Epithelial cell of proximal tubule (primary cell): ENCODE measurements at regions not wholly inside any gene's neighbourhood (a gene's known extent, or its start where the extent isn't known, plus 50 kb on each side); places are given as distances from the start of the nearest gene placed in this dataset.

ENCODE experiments used
- DNase-seq: peaks from one replicate; pipeline ENCODE4 v3.0.0-alpha.2; 2011; ENCODE audit warnings: low read depth
- H3K4me3 ChIP-seq: 2 replicates; pipeline ENCODE4 v1.5.1; 2011; ENCODE audit warnings: low read depth, mild to moderate bottlenecking, low read length
- TF ChIP-seq, protein P1 (sequence below): conservative IDR thresholded peaks from 2 replicates; pipeline ENCODE4 v1.5.1; 2012; ENCODE audit warnings: low read depth, mild to moderate bottlenecking, low read length

DNA sequence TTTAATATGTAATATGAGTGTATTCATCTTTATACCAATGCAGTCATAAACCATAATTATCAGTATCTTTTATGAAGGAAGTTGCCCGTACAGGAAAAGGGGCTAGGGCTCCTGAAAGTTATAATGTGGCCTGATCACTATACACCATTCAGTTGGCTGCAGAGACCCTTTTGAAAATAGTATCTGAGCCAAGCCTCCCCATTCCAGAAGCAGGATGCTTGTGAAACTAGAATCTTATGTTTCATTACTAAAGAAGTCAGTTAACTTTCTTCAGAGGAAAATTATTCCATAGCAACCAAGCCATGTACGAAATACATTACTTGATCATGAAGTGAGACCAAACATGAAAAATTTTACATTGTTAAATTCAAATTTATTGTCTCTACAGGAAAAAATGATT is 251.5 kb upstream of the TCF21 start:
- no peak for DNase-seq
- TF ChIP-seq, protein P1, sequence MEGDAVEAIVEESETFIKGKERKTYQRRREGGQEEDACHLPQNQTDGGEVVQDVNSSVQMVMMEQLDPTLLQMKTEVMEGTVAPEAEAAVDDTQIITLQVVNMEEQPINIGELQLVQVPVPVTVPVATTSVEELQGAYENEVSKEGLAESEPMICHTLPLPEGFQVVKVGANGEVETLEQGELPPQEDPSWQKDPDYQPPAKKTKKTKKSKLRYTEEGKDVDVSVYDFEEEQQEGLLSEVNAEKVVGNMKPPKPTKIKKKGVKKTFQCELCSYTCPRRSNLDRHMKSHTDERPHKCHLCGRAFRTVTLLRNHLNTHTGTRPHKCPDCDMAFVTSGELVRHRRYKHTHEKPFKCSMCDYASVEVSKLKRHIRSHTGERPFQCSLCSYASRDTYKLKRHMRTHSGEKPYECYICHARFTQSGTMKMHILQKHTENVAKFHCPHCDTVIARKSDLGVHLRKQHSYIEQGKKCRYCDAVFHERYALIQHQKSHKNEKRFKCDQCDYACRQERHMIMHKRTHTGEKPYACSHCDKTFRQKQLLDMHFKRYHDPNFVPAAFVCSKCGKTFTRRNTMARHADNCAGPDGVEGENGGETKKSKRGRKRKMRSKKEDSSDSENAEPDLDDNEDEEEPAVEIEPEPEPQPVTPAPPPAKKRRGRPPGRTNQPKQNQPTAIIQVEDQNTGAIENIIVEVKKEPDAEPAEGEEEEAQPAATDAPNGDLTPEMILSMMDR: no peak
- no peak overlapping the region for H3K4me3 ChIP-seq

DNA sequence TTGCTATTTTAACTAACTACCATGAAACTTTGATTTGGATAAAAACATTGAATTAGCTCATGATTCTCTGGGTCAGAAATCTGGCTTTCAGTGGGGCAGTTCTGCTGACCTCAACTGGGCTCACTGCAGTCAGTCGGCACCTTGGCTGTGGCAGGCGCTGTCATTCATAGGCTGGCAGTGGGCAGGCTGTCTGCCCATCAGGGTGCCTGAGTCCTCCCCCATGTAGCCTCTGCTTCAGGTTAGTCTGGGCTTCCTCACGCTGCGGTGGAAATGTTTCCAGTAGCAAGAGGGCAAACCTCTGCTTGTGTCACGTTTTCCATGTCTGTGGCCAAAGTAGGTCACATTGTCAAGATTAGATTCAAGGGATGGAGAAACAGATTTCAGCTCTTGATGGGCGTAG is 251.0 kb upstream of the TCF21 start:
- TF ChIP-seq, protein P1: no peak

DNA sequence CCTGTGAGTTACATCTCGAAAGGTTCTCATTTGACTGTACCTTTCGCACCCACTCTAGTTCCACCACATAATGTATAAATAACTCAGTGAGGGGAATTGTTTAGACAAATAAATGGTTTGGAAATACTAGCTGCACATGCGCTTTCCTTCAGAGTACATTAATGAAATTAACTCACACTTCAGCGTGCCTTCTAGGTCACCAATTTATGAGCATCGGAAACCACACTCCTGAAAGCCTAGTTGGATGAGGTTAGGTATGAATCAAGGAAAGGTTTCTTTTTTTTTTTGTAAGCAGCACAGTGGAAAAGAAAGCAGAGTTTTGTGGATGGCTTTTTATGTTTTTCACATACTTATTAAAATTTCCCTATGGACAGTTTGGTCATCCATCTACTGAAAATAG is 247.8 kb upstream of the TCF21 start:
- DNase-seq: no peak
- TF ChIP-seq, protein P1: no peak

More for the DNA sequence above, 251.0 kb upstream of the TCF21 start:
- no peak for DNase-seq
- no peak overlapping the region for H3K4me3 ChIP-seq

DNA sequence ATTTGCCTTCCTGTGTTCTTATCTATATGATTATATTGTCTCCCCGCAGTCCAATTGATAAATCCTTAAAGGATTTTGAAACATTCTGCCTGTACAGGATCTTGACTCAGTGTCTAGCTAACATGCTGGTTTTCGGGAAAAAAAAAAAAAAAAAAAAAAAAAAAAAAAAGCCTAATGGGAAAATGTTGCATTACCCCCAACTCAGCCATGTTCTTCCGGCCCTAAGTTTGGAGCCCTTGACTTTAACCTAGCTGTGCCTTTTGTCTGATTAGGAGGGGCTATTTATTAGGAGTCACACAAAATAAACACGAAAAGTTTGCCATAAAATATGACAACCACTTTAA is 244.4 kb upstream of the TCF21 start:
- TF ChIP-seq, protein P1: no peak
- H3K4me3 ChIP-seq: no peak overlapping the region
- no peak for DNase-seq

More for the DNA sequence above, 247.8 kb upstream of the TCF21 start:
- no peak overlapping the region for H3K4me3 ChIP-seq

DNA sequence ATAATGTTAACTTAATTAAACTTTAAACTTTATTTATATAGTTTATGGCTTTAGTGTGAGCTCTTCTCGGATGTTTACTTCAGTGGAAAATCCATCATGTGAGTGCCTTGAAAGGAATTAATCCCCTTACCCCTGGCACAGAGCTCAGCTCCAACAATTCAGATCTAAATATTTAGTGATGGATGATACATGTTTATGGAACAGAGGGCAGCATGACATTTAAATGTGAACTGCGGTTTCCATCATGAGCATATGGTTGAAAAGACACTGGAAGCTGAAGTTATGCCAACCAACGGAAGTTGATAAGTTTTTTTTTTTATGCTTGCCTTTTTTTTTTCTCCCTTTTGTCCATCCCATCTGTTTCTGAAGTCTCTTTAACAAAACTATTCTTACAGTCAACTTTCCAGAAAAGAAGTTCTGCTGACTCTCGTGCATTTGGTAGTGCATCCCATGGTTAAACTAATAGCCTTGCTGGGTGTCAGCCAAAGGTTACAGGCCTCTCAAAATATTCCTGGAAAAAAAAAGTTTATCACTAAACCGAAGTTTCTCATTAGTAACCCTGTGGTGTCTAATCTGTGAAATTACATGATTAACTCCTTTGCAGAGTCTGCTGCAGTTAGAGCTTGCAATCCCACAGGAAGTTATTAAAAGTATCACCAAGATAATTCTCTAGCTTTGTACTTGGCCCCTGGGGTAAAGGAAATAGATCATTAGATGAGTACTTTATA is 243.9 kb upstream of the TCF21 start:
- TF ChIP-seq, protein P1: no peak
- peak; percentile 71 for DNase-seq

DNA sequence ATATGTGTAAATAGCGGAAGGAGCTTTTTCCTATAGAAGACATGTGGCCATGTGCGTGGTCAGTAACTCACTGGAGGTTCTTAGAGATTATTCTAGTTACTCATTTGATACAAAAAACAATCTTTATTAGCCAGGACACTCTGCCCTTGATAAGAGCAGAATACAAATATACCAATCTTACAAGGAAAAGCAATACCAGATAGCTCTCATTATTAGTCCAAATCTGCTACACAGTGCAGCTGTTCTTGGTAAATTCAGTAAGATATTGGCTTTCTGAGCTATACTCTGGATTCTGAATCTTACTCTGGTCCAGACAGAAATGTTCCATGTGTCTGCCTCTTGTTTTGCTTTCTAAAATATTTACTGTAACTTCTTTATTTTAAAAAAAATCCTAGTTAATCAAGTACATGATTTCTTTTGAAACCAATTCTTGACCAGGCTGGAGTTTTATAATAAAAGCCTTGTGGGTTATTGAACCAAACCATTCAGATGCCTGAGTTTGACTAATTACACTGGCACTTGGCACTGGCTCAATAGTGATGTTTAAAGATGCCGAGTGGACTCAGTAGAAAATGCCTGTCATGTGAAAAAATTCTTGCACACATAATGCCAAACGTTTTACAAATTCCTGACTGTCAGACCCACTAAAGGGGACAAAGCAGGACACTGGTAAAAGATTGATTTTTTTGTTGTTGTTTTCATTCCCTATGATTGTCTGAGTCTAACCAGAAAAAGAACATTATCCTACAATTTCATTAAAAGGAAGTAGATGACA is 242.8 kb upstream of the TCF21 start:
- TF ChIP-seq, protein P1: no peak
- peak; percentile 92 for DNase-seq
- H3K4me3 ChIP-seq: no peak overlapping the region

More for the DNA sequence above, 243.9 kb upstream of the TCF21 start:
- H3K4me3 ChIP-seq: no peak overlapping the region

DNA sequence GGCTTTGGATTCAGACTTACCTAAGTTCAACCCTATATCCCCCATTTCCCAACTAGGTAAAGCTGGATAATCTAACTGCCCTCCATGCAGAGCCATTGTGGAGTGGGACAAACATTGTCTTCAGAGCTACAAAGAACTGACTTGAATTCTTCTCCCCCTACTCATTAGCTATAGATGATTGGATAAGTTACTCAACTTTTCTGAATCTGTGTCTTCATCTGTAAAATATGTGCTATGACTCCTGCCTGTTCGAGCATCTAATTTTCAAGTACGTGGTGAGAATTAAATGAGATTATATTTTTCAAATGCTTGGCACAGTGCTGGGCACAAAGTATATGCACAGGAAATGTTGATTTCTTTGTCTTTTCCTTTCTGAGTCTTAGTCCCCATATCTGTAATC is 240.3 kb upstream of the TCF21 start:
- TF ChIP-seq, protein P1: no peak
- H3K4me3 ChIP-seq: no peak overlapping the region
- DNase-seq: no peak
